Fibroblast of lung (primary cell): ENCODE measurements at regions not wholly inside any gene's neighbourhood (a gene's known extent, or its start where the extent isn't known, plus 50 kb on each side); places are given as distances from the start of the nearest gene placed in this dataset.
A peak's percentile ranks its signal among the peaks of the same experiment; 100 is the strongest.

ENCODE experiments used
- DNase-seq, 2 donors: peaks; one replicate each; pipeline versions ENCODE4 v3.0.0 to v3.0.0-alpha.2; 2010; ENCODE audit warnings: low read depth in 2 of 2
- H2AFZ ChIP-seq: 2 replicates; pipeline ENCODE4 v1.5.1; 2012; ENCODE audit warnings: low read length, control low read depth, inconsistent platforms
- H3K27ac ChIP-seq: 2 replicates; pipeline ENCODE4 v1.5.1; 2011; ENCODE audit warnings: low read length, control low read depth; ENCODE audit not compliant: insufficient read depth
- H3K27me3 ChIP-seq: 2 replicates; pipeline ENCODE4 v1.5.1; 2011; ENCODE audit warnings: mild to moderate bottlenecking, low read length; ENCODE audit not compliant: control insufficient read depth, insufficient read depth
- H3K36me3 ChIP-seq: 2 replicates; pipeline ENCODE4 v1.5.1; 2011; ENCODE audit warnings: low read length; ENCODE audit not compliant: control insufficient read depth, insufficient read depth
- H3K4me1 ChIP-seq: 2 replicates; pipeline ENCODE4 v1.5.1; 2011; ENCODE audit warnings: low read length; ENCODE audit not compliant: control insufficient read depth, insufficient read depth; ENCODE audit errors: extremely low read depth
- H3K4me2 ChIP-seq: 2 replicates; pipeline ENCODE4 v1.5.1; 2011; ENCODE audit warnings: low read length, control low read depth; ENCODE audit not compliant: insufficient read depth; ENCODE audit errors: extremely low read depth
- H3K4me3 ChIP-seq, 4 experiments: fragments of 200-600 bp in 1 of 4; sonication (generic) in 1 of 4; replicated peaks in 1 of 4; 2 replicates each; pipeline ENCODE4 v1.5.1; 2011 to 2016; ENCODE audit warnings: low read length in 4 of 4, low read depth in 3 of 4, mild to moderate bottlenecking in 3 of 4, control low read depth in 2 of 4, inconsistent platforms in 1 of 4, mixed read lengths in 1 of 4; ENCODE audit not compliant: insufficient read depth in 1 of 4; ENCODE audit errors: control extremely low read depth in 1 of 4
- H3K79me2 ChIP-seq: 2 replicates; pipeline ENCODE4 v1.5.1; 2012; ENCODE audit warnings: mild to moderate bottlenecking, low read length, inconsistent platforms; ENCODE audit not compliant: control insufficient read depth, insufficient read depth
- H3K9ac ChIP-seq: 2 replicates; pipeline ENCODE4 v1.5.1; 2011; ENCODE audit warnings: mild to moderate bottlenecking, low read length, control low read depth; ENCODE audit not compliant: insufficient read depth
- H3K9me3 ChIP-seq: 2 replicates; pipeline ENCODE4 v1.5.1; 2012; ENCODE audit warnings: low read depth, low read length; ENCODE audit not compliant: control insufficient read depth, insufficient read depth
- H4K20me1 ChIP-seq: 2 replicates; pipeline ENCODE4 v1.5.1; 2011; ENCODE audit warnings: low read length; ENCODE audit not compliant: control insufficient read depth, insufficient read depth; ENCODE audit errors: extremely low read depth
- CTCF ChIP-seq, 2 donors: IDR thresholded peaks in 1 of 2; conservative IDR thresholded peaks in 1 of 2; 1 replicate in 1 of 2; 2 replicates in 1 of 2; pipeline ENCODE4 v1.5.1; 2011 to 2012; ENCODE audit warnings: low read length in 2 of 2, control low read depth in 1 of 2, inconsistent platforms in 1 of 2, low read depth in 1 of 2, mild to moderate bottlenecking in 1 of 2
- EZH2 ChIP-seq: IDR thresholded peaks from 2 replicates; pipeline ENCODE4 v1.5.1; 2012; ENCODE audit warnings: low read length, control low read depth, mild to moderate bottlenecking; ENCODE audit errors: missing control alignments

GRCh38 chr3:181493423-181493822, 218.3 kb upstream of the SOX2 start:
- no peak overlapping the region for H3K27ac ChIP-seq
- DNase-seq, result peak in 1 of 2 donors; percentile 87
- H3K4me3 ChIP-seq, result no peak overlapping the region

GRCh38 chr3:181488536-181488935, 223.2 kb upstream of the SOX2 start:
- TF ChIP-seq EZH2, result no peak
- no peak for TF ChIP-seq CTCF (conservative IDR thresholded peaks at IDR 0.05 in 1 of 2, IDR thresholded peaks at IDR 0.05 in 1 of 2; ENCODE audit: low read depth in 1 of 2, low read length in 2 of 2)

More at GRCh38 chr3:181493423-181493822, 218.3 kb upstream of the SOX2 start:
- no peaks in the 10 kb centered on the region for H3K27me3 ChIP-seq
- no peaks in the 10 kb centered on the region for H3K4me1 ChIP-seq
- no peaks in the 10 kb centered on the region for H3K36me3 ChIP-seq
- H4K20me1 ChIP-seq, result no peaks in the 10 kb centered on the region
- H3K9me3 ChIP-seq, result no peaks in the 10 kb centered on the region
- H3K79me2 ChIP-seq, result no peaks in the 10 kb centered on the region
- H3K9ac ChIP-seq, result no peak overlapping the region
- H3K4me2 ChIP-seq, result no peak overlapping the region
- H2AFZ ChIP-seq, result no peak overlapping the region
- no peak for TF ChIP-seq EZH2
- TF ChIP-seq CTCF (conservative IDR thresholded peaks at IDR 0.05 in 1 of 2, IDR thresholded peaks at IDR 0.05 in 1 of 2; ENCODE audit: low read depth in 1 of 2, low read length in 2 of 2), result no peak

GRCh38 chr3:181487236-181487978, 224.3 kb upstream of the SOX2 start:
- Histone ChIP-seq H3K27me3 (no peaks in the 10 kb centered on the region), H3K36me3 (no peaks in the 10 kb centered on the region), H4K20me1 (no peaks in the 10 kb centered on the region), H3K4me3 (no peak overlapping the region), H3K79me2 (no peaks in the 10 kb centered on the region), H2AFZ (no peak overlapping the region), H3K4me1 (no peaks in the 10 kb centered on the region), H3K9me3 (no peaks in the 10 kb centered on the region), H3K4me2 (no peak overlapping the region), H3K27ac (no peak overlapping the region), H3K9ac (no peak overlapping the region)
- no peak for DNase-seq
- no peak for TF ChIP-seq EZH2
- no peak for TF ChIP-seq CTCF (conservative IDR thresholded peaks at IDR 0.05 in 1 of 2, IDR thresholded peaks at IDR 0.05 in 1 of 2; ENCODE audit: low read depth in 1 of 2, low read length in 2 of 2)

More at GRCh38 chr3:181488536-181488935, 223.2 kb upstream of the SOX2 start:
- Histone ChIP-seq H3K27me3 (no peaks in the 10 kb centered on the region), H2AFZ (no peak overlapping the region), H3K9me3 (no peaks in the 10 kb centered on the region), H4K20me1 (no peaks in the 10 kb centered on the region), H3K9ac (no peak overlapping the region), H3K27ac (no peak overlapping the region), H3K4me2 (no peak overlapping the region), H3K79me2 (no peaks in the 10 kb centered on the region), H3K4me3 (no peak overlapping the region), H3K36me3 (no peaks in the 10 kb centered on the region), H3K4me1 (no peaks in the 10 kb centered on the region)
- no peak for DNase-seq
